SIG-M5 treated with dmso at 0.1 percent for 504 hours (cell line): ENCODE measurements at regions not wholly inside any gene's neighbourhood (a gene's known extent, or its start where the extent isn't known, plus 50 kb on each side); places are given as distances from the start of the nearest gene placed in this dataset.

Experiments
- DNase-seq: peaks from one replicate; lab custom pipeline; 2025; ENCODE audit not compliant: unreplicated experiment; lab: John Stamatoyannopoulos, UW

DNA sequence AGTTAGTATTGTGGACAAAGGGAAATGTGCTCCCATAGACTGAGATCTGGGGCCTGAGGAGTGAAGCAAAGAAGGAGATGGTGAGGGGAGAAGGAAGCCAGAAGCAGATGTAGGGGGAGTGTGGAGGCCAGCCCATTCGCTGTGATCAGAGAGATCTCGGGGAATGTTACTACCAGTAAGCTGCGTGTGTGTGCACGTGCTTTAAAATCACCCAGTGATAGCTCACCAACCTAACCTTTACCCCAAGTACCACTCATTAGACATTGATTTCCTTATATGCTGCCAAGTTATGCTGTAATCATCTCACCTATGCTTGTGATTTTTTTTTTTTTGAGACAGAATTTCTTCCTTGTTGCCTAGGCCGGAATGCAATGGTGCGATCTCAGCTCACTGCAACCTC lies 659.1 kb downstream of the IRX1 start:
- DNase-seq: no peak

DNA sequence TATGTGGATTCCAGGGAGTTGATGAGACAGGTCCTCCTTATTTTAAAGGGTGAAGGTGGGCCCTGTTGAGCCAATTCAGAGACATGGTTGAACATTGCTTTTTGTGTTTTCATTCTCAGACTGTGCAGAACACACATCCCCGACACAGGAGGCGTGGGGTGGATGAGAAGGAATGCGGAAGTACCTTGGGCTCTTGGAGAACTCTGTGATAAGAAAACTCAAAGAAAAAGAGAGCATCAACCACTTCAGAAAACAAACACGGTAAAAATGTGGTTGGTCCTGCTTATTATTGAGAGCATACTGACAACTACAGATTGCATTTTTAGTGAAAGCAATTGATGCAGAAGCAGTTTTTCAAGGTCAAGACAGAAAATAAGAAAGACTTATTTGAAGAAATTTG lies 659.8 kb downstream of the IRX1 start:
- DNase-seq: no peak

DNA sequence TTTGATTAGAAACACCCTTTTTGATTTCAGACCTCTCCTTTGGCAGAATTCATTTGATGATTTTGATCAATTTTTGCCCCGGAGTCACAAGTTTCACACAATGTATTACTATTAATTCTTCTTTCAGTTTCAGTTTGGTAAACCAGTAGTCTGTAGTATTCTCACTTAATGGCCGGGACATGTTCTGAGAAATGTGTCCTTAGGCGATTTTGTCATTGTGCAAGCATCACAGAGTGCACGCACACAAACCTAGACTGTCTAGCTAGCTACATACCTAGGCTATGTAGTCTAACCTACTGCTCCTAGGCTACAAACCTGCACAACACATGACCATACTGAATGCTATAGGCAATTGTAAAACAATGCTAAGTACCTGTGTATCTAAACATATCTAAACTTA lies 662.5 kb downstream of the IRX1 start:
- no peak for DNase-seq

DNA sequence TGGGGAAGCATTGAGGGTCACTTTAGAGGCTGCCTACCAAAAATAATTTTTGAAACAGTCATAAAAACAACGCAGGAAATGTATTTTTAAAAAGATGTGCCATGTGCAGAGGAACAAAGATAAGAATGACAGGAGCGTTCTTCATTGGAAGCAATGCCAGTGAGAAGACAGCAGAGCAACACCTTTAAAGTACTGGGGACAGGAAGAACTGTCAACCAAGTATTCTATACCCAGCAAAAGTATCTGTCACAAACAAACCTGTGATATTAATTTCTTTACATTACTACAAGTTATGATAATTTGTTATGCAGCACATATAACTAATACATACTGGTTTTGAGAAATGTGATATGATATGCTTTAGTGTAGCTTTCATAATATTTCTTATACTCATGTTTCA lies 675.6 kb downstream of the IRX1 start:
- DNase-seq: no peak

DNA sequence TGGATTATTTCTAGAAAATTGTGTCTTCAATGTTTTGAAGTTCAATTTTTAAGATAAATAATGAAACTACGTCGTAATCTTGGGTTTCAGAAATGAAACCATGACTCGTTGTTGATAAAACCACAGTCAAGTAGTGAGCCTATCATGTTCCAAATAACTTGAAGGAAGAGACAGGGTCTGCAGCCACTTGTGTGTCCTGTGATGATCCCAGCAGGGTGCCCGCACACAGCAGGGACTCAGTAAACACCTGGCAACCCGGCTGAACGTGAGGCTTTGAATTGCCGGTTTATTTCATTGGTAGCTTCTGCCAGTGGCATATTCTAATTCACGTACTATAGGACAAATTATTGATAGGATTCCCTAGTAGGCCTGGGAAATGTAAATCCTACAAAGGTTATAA lies 679.6 kb downstream of the IRX1 start:
- DNase-seq: no peak

DNA sequence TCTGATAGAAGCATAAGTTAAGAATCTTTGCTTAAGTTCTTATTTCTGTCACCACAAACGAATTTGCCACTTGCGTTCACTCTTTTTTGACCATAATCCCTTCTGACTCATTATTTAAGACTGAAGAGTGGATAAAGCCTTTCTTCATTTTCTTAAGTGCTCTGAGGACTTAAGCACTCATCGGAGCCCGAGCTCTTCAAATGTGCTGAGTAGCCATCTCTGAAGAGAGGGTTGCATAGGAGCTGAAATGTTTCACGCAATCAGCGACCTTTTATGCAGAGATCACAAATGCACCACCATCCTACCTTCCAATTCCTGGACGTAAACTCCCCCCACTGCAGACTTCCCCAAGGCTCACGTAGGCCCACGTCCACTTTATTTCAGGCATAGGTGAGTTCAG lies 699.2 kb downstream of the IRX1 start:
- no peak for DNase-seq

DNA sequence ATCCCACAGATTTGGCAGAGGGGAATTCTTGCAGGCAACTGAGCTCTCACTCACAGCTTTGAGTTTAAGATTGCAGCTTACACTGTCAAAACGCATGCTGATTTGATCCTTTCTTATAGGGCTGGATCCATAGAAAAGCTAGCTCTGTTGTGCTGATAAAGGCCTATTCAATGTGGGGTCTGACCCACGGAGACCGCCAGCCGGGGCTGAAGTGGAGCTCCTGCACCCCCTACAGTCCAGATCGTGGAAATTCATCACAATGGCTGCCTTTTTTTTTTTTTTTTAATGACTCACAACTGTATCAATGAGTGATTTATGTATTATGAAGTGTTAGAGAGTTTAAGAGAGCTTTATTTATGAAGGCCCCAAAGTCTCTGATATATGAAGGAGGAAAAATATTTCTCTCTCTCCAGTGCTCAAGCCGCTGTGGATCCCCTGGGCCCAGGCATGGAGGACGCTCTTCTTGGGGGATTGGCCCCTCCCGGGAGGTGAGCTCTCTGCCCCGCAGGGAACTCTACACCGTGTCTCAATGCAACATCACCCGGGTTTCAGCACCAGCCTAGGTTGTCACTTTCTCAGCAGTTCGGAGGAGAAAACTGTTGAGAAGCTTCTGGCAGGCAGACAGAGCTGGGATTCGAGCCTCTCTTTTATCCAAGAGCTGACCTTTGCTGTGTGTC lies 700.2 kb downstream of the IRX1 start:
- no peak for DNase-seq

DNA sequence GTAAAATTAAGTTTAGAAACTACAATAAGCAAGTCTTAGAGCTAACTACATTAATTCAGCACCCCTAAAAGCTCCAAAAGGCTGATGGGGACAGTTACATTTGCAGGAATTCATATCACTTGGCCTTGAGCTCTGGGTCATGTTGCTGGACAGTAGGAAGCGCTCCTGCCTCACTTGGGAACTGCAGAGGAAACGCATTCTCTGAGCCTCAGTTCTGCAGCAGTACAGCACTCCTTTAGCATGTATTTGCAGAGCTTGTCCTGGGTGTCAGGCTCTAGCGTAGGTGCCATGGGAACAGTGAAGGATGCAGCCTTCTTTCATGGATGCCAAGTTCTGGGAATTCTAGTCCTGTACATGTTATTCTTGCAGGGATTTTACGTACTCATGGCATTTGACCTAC lies 710.4 kb downstream of the IRX1 start:
- no peak for DNase-seq

DNA sequence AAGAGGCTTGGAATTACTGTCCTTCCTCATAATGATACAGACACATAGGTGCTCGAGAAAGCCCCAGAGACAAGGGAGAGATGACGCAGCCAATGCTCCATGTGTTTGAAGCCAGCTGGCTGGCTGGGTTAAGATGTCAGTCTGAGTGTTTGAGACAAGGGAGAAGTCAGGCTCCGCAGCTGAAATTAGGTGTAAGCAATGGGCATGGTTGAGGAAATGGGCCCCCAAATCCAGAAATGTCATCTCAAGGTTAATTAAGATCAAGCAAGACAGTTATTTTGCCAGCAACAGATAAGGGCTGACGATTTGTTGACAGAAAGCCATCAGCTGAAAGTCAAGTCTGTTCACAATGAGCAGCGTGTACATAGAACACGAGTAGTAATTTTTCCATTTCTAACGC lies 713.4 kb downstream of the IRX1 start:
- DNase-seq: no peak

DNA sequence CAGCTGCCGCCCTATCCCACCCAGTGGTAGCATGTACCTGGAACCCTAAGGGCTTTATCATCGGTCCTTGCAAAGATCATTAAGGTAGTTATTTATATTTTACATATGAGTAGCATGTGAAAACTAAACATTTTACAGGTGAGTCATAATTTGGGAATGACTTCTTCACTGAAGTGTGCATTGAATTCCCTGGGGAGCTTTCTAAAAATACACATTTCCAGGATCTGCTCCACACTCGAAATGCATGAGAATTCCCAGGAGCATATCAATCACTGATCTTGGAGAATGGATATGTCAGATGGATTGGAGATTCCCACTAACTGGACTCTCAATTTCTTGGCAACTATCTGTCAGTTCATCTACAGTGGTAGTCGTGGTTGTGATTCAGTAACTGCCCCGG lies 717.5 kb downstream of the IRX1 start:
- DNase-seq: no peak

DNA sequence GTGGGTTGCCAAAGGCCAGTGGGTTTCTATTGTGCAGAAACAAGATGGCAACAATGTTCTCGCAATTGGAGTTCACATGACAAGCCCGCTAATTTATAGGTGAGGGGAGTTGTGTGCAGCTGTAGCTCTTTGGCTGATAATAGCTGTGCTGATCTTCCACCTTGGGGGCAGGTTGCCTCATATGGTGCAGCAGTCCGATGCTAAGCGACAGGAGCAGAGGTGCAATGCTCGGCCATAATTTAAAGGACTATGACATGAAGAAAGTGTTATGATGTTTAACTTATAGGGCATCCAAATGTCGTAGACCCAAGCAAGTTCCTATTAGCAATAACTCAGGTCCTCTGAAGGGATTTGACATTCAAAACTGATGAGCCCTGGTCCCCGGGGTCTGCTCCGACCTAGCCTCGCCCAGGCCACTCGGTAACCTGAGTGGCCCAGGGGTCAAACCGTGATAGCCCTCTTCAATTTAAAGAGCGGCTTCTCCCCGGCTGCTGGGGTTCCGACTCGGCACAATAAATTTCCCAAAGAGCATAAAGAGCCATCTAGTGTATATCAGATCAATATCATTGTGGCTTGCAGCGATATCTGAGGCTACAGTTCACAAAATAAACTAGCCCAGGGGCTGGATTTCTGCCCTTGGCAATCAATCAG lies 724.0 kb downstream of the IRX1 start:
- no peak for DNase-seq

DNA sequence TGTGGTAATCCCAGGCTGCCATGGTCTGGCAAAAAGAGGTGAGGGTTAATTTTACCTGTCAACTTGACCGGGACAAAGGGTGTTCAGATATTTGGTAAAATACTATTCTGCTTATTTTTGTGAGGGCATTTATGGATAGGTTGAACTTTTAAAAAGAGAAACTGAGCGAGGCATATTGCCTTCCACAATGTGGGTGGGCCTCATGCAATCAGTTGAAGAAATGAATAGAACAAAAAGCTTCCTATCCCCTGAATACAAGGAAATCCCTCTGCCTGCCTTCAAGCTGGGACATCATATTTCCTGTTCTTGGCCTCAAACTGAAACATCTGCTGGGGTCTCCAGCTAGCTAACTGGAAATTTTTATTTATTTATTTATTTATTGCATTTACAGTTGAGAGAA lies 734.7 kb downstream of the IRX1 start:
- DNase-seq: no peak

DNA sequence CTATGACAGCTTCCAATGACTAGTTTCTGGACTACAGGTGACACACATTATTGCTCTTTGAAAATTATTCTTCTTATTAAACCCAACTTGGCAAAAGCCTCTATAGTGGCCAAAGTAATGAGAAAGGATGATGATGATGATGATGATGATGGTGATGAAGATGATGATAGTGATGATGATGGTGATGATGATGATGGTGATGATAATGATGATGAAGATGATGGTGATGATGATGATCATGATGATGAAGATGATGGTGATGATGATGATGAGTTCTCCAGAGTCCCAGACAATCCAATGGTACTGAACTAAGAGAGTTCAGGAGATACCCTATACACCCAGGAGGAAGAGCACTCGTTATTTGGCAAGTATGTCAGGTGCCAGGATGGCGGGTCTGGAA lies 739.4 kb downstream of the IRX1 start:
- DNase-seq: no peak

DNA sequence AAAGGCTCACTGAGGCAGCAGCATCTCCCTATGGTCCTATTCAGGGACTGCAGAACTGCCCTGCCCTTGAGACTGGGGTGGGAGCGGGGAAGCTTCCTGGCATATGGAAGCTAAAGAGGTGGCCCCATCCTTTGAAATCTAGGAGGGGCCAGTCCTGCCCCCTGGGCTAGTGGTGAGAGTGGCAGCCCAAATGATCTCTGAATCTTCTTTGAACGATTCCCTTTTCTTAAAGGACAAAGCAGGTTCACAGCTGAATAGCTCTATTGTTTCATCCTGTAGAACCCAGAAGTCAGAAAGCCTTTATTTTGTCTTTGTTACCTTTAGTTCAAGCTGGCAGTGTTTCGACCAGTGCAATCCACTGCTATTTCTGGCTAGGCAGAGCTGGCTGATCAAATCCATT lies 741.9 kb downstream of the IRX1 start:
- no peak for DNase-seq

DNA sequence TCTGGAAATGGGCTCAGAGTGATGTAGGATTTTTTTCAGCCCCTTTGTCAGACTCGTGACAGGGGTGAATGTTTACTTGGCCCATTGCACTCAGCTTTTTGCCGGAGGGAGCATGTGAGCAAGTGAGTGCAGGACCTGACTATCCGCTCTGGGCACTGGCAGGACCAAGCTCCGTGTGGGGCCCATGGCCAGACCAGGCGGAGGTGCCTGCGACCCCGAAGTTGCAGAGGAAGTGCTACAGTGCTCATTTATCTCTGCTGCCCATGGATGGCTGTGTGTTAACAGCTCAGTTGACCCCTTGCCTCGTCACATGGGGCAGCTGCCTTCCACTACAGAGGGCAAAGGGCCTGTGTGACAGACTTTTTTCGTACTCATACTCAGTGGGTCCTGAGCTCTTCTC lies 744.3 kb downstream of the IRX1 start:
- DNase-seq: no peak

DNA sequence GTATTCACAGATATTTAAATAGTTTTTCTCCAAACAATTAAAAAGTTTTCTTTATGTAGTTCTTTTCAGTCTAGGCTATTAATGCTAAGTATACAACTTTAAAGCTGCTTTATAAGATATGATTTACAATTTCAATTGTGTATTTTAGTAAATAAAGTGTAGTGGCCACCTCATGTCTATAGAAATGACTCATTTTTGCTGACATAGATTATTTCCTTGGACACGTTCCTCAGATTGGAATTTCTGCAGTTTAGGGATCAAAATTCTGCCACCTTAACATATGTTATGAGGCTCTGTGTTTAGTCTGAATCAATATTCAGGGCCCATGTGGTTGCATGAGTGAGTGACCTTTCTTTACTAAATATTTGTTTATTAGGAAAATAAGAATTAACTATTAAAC lies 750.2 kb downstream of the IRX1 start:
- no peak for DNase-seq

DNA sequence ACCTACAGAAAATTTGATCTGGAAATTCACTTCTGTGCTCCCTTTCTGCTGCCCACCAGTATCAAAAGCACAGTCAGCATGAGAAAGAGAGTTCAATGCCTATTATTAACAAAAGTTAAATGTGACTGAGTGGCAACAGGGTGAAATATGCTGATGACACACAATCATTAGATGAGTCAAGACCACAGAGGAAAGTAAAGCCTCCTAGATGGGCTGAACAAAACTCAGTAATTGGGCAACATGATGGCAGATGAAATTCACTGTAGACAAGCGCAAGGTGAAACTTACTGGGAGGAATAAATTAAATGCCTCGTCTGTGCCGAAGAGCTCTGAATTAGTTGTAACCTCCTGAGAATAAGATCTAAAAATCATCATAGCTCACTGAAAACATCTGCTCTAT lies 752.8 kb downstream of the IRX1 start:
- DNase-seq: no peak

DNA sequence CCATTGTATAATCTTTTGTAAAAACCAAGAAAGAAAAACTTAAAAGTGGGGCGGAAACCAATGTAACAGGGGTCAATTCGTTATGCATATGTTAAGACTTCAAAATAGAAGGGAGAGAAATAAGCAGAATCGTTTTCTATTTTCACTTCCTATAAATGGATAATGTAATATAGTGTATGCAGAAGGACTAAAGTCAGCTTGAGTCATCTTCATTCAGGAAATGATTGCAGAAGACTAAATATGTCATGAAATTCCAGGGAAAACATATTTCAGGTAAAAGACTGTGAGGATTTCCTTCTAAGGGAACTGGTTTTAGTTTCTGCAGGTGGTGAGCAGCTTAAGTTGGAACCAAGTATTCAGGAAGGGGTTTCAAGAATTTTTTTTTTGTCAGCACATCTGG lies 753.3 kb downstream of the IRX1 start:
- no peak for DNase-seq

DNA sequence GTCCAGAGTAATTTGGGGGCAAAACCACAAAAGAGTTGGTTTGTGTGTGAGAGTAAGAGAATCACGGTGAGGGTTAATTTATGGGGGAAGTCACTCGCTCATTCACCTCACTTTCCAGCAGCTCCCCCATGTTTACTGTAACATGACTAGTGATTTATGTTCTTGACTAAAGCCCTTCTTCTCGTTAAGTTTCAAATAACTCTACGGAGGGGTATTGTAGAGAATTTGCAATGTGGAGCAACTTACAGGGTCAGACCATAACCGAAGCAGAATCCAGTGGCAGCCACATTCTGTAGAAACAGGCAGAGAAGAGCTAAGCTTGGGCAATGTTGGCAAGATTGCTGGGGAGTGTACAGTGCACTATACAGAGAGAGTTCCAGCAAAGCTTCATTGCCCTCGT lies 760.6 kb downstream of the IRX1 start:
- no peak for DNase-seq

DNA sequence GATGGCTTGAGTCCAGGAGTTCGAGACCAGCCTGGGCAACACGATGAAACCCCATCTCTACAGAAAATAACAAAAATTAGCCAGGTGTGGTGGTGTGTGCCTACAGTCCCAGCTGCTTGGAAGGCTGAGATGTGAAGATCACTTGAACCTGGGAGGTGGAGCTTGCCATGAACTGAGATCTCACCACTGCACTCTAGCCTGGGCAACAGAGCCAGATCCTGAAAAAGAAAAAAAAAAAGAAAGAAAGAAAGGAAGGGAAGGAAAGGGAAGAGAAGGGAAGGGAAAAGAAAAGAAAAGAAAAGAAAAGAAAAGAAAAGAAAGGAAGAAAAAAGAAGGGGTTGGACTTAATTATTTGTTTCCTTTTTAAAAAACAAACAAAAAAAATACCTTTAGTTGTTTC lies 764.2 kb downstream of the IRX1 start:
- DNase-seq: no peak

DNA sequence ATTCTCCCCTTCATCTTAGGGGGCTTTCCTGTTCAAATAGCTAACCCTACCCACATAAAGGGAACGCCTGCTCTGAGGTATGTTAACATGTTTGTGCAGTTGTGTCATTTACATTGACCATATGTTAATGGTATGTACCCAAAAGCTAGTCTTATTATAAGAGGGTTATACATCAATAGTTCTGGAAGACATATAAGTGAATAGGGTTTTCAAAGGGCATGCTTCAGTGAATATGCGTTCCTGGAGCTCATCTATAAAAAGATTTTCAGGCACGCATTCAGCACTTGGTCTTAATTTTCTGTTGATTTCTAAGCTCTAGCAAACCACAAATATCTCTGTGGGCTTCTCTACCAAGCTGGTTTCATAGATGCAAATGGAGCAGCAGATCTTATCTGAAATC lies 766.1 kb downstream of the IRX1 start:
- DNase-seq: no peak

DNA sequence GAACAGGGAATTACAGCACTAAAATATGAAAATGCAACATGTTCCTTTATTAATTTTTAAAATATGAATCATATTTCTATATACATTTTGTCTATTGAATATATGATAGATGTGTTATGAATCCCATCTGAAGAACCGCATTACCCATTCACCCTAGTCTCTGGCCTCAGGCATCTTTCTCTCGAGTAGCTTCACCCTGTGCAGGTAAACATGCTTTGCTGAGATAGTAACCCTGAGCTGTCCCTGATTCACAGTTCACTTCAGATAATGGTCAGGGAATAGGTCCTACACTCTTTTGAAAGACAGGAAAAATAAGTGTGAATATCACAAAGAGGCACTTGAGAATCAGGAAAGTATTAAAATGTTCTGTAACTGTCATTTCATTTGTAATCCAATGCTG lies 766.8 kb downstream of the IRX1 start:
- DNase-seq: no peak

DNA sequence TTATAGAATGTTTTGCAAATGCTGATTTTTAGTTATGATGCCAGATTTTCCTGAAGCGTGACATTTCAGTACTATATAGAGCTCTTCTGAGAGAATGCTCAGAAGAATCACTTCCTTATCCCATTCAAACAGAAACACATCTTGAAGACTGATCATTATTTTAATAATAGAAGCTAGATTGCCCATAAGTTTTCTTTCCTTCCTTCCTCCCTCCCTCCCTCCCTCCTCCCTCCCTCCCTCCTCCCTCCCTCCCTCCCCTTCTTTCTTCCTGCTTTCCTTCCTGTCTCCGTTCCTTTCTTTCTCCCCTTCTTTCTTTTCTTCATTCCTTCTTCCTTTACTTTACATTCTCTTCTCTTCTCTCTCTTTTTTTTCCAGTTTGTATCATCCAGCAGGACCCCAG lies 767.4 kb downstream of the IRX1 start:
- DNase-seq: no peak
